Loucy (cell line): ENCODE measurements at regions not wholly inside any gene's neighbourhood (a gene's known extent, or its start where the extent isn't known, plus 50 kb on each side); places are given as distances from the start of the nearest gene placed in this dataset.

Source experiments
- H2AFZ ChIP-seq: fragments of 200-600 bp; sonication (generic); 2 replicates; pipeline ENCODE4 v1.6.0; 2016; ENCODE audit warnings: antibody characterized with exemption, mild to moderate bottlenecking, low read length, moderate library complexity
- H3F3A ChIP-seq: fragments of 200-600 bp; 2 replicates; pipeline ENCODE4 v1.6.0; 2016; ENCODE audit warnings: antibody characterized with exemption, low read depth, mild to moderate bottlenecking
- H3K27me3 ChIP-seq: fragments of 200-600 bp; sonication (generic); 2 replicates; pipeline ENCODE4 v1.6.1; 2014; ENCODE audit warnings: low read length, mild to moderate bottlenecking; ENCODE audit not compliant: insufficient read depth, poor library complexity, severe bottlenecking
- H3K36me3 ChIP-seq: fragments of 200-600 bp; sonication (generic); 2 replicates; pipeline ENCODE4 v1.6.1; 2016; ENCODE audit warnings: low read length; ENCODE audit not compliant: insufficient read depth
- H3K4me1 ChIP-seq: fragments of 200-600 bp; sonication (generic); 2 replicates; pipeline ENCODE4 v1.5.1; 2014; ENCODE audit warnings: low read length, mild to moderate bottlenecking; ENCODE audit not compliant: insufficient read depth, poor library complexity, severe bottlenecking
- H3K4me2 ChIP-seq: fragments of 200-600 bp; sonication (generic); 2 replicates; pipeline ENCODE4 v1.6.0; 2014; ENCODE audit warnings: antibody characterized with exemption, low read length, low read depth, mild to moderate bottlenecking; ENCODE audit not compliant: poor library complexity, severe bottlenecking
- H3K4me3 ChIP-seq: fragments of 200-600 bp; sonication (generic); 2 replicates; pipeline ENCODE4 v1.5.1; 2014; ENCODE audit warnings: low read length, mild to moderate bottlenecking, mixed read lengths; ENCODE audit not compliant: poor library complexity, severe bottlenecking
- H3K79me2 ChIP-seq: fragments of 200-600 bp; sonication (generic); 2 replicates; pipeline ENCODE4 v1.6.1; 2014; ENCODE audit warnings: low read length; ENCODE audit not compliant: insufficient read depth
- H3K9ac ChIP-seq: fragments of 200-600 bp; sonication (generic); 2 replicates; pipeline ENCODE4 v1.6.0; 2014; ENCODE audit warnings: mild to moderate bottlenecking, low read depth, low read length, moderate library complexity; ENCODE audit not compliant: poor library complexity, severe bottlenecking
- H3K9me2 ChIP-seq: fragments of 200-600 bp; sonication (generic); replicated peaks from 2 replicates; pipeline ENCODE4 v1.6.1; 2016; ENCODE audit warnings: low read depth, low read length, mixed read lengths
- H3K9me3 ChIP-seq: fragments of 200-600 bp; sonication (generic); 2 replicates; pipeline ENCODE4 v1.6.1; 2014; ENCODE audit warnings: mild to moderate bottlenecking, antibody characterized with exemption, low read length, low read depth; ENCODE audit not compliant: insufficient read depth
- H4K20me1 ChIP-seq: fragments of 200-600 bp; sonication (generic); 2 replicates; pipeline ENCODE4 v1.6.0; 2014; ENCODE audit warnings: antibody characterized with exemption, low read length, mild to moderate bottlenecking; ENCODE audit not compliant: insufficient read depth, poor library complexity, severe bottlenecking
- CTCF ChIP-seq: fragments of 200-600 bp; sonication (generic); conservative IDR thresholded peaks from 2 replicates; pipeline ENCODE4 v1.5.1; 2014; ENCODE audit warnings: mild to moderate bottlenecking, antibody characterized with exemption, low read length
- EZH2phosphoT487 ChIP-seq: fragments of 200-600 bp; IDR thresholded peaks from 2 replicates; pipeline ENCODE4 v1.6.1; 2018; ENCODE audit warnings: antibody characterized with exemption, mild to moderate bottlenecking, moderate library complexity, borderline replicate concordance

GRCh38 chr6:9518431-9518830, 896.4 kb downstream of the TFAP2A start:
- Histone ChIP-seq H2AFZ (no peak overlapping the region), H3K9ac (no peak overlapping the region), H3K27me3 (no peaks in the 10 kb centered on the region), H3K4me2 (no peak overlapping the region), H3K9me2 (no peaks in the 10 kb centered on the region), H3K36me3 (no peaks in the 10 kb centered on the region), H3F3A (no peaks in the 10 kb centered on the region), H4K20me1 (no peaks in the 10 kb centered on the region), H3K79me2 (no peaks in the 10 kb centered on the region), H3K4me1 (no peaks in the 10 kb centered on the region), H3K4me3 (no peak overlapping the region), H3K9me3 (no peaks in the 10 kb centered on the region)
- no peak for TF ChIP-seq EZH2phosphoT487
- no peak for TF ChIP-seq CTCF

GRCh38 chr6:9517806-9518205, 897.1 kb downstream of the TFAP2A start:
- Histone ChIP-seq H3K79me2 (no peaks in the 10 kb centered on the region), H3F3A (no peaks in the 10 kb centered on the region), H2AFZ (no peak overlapping the region), H3K4me3 (no peak overlapping the region), H3K9me3 (no peaks in the 10 kb centered on the region), H3K4me1 (no peaks in the 10 kb centered on the region), H3K9me2 (no peaks in the 10 kb centered on the region), H3K9ac (no peak overlapping the region), H3K4me2 (no peak overlapping the region), H3K36me3 (no peaks in the 10 kb centered on the region), H4K20me1 (no peaks in the 10 kb centered on the region), H3K27me3 (no peaks in the 10 kb centered on the region)
- no peak for TF ChIP-seq CTCF
- TF ChIP-seq EZH2phosphoT487 = no peak

- H4K20me1 ChIP-seq = no peaks in the 10 kb centered on the region
- no peaks in the 10 kb centered on the region for H3K9me3 ChIP-seq
- H3K27me3 ChIP-seq = no peaks in the 10 kb centered on the region
- H3K9ac ChIP-seq = no peak overlapping the region
- H3K4me3 ChIP-seq = no peak overlapping the region
- no peaks in the 10 kb centered on the region for H3F3A ChIP-seq
- H3K4me2 ChIP-seq = no peak overlapping the region
- H3K9me2 ChIP-seq = no peaks in the 10 kb centered on the region
- no peaks in the 10 kb centered on the region for H3K4me1 ChIP-seq
- no peaks in the 10 kb centered on the region for H3K79me2 ChIP-seq
- TF ChIP-seq CTCF = no peak
- no peak for TF ChIP-seq EZH2phosphoT487
- H2AFZ ChIP-seq = no peak overlapping the region
- H3K36me3 ChIP-seq = no peaks in the 10 kb centered on the region
These were observed 899.0 kb downstream of the TFAP2A start for GRCh38 chr6:9515633-9516606.
